ENCODE measurements at regions not wholly inside any gene's neighbourhood (a gene's known extent, or its start where the extent isn't known, plus 50 kb on each side); places are given as distances from the start of the nearest gene placed in this dataset.
"Not testable (repeated sequence)": the region's sequence is repeated elsewhere in the genome, so short reads cannot be mapped to it uniquely, and the experiment has no call there.

DNA sequence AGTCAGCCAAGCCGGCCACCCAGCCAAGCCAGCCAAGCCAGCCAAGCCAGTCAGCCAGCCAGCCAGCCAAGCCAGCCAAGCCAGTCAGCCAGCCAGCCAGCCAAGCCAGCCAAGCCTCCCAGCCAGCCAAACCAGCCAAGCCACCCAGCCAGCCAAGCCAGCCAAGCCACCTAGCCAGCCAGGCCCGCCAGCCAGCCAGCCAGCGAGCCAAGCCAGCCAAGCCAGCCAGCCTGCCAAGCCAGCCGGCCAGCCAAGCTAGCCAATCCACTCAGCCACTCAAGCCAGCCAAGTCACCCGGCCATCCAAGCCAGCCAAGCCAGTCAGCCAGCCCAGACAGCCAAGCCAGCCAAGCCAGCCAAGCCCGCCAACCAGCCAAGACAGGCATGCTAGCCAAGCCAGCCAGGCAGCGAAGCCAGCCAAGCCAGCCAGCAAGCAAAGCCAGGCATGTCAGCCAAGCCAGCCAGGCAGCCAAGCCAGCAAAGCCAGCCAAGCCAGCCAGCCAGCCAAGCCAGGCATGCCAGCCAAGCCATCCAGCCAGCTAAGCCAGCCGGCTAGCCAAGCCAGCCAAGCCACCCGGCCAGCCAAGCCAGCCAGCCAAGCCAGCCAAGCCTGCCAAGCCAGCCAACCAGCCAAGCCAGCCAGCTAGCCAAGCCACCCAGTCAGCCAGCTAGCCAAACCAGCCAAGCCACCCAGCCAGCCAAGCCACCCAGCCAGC lies 351.2 kb upstream of the PLGLB2 start:
- H3K4me1 Mint-ChIP-seq (ENCODE audit: low read depth); H3K4me3 Mint-ChIP-seq; H3K9me3 Mint-ChIP-seq; H3K36me3 Mint-ChIP-seq (ENCODE audit: low read depth); H3K27ac Mint-ChIP-seq; H3K27me3 Mint-ChIP-seq: not testable (repeated sequence)

DNA sequence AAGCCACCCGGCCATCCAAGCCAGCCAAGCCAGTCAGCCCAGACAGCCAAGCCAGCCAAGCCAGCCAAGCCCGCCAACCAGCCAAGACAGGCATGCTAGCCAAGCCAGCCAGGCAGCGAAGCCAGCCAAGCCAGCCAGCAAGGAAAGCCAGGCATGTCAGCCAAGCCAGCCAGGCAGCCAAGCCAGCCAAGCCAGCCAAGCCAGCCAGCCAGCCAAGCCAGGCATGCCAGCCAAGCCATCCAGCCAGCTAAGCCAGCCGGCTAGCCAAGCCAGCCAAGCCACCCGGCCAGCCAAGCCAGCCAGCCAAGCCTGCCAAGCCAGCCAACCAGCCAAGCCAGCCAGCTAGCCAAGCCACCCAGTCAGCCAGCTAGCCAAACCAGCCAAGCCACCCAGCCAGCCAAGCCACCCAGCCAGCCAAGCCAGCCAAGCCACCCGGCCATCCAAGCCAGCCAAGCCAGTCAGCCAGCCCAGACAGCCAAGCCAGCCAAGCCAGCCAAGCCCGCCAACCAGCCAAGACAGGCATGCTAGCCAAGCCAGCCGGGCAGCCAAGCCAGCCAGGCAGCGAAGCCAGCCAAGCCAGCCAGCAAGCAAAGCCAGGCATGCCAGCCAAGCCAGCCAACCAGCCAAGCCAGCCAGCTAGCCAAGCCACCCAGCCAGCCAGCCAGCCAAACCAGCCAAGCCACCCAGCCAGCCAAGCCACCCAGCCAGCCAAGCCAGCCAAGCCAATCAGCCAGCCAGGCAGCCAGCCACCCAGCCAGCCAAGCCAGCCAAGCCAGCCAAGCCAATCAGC lies 350.4 kb upstream of the PLGLB2 start:
- H3K27me3 Mint-ChIP-seq; H3K36me3 Mint-ChIP-seq (ENCODE audit: low read depth); H3K9me3 Mint-ChIP-seq; H3K4me3 Mint-ChIP-seq; H3K4me1 Mint-ChIP-seq (ENCODE audit: low read depth); H3K27ac Mint-ChIP-seq: not testable (repeated sequence)

DNA sequence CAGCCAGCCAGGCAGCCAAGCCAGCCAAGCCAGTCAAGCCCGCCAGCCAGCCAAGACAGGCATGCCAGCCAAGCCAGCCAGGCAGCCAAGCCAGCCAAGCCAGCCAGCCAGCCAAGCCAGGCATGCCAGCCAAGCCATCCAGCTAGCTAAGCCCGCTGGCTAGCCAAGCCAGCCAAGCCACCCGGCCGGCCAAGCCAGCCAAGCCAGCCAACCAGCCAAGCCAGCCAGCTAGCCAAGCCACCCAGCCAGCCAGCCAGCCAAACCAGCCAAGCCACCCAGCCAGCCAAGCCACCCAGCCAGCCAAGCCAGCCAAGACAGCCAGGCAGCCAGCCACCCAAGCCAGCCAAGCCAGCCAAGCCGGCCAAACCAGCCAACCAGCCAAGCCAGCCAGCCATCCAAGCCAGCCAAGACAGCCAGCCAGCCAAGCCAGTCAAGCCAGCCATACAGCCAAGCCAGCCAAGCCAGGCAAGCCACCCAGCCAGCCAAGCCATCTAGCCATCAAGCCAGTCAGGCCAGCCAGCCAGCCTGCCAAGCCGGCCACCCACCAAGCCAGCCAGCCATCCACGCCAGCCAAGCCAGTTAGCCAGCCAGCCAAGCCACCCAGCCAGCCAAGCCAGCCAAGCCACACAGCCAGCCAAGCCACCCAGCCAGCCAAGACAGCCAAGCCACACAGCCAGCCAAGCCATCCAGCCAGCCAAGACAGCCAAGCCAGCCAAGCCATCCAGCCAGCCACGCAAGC lies 349.2 kb upstream of the PLGLB2 start:
- H3K4me1 Mint-ChIP-seq (ENCODE audit: low read depth); H3K4me3 Mint-ChIP-seq; H3K9me3 Mint-ChIP-seq; H3K36me3 Mint-ChIP-seq (ENCODE audit: low read depth); H3K27ac Mint-ChIP-seq; H3K27me3 Mint-ChIP-seq: not testable (repeated sequence)

DNA sequence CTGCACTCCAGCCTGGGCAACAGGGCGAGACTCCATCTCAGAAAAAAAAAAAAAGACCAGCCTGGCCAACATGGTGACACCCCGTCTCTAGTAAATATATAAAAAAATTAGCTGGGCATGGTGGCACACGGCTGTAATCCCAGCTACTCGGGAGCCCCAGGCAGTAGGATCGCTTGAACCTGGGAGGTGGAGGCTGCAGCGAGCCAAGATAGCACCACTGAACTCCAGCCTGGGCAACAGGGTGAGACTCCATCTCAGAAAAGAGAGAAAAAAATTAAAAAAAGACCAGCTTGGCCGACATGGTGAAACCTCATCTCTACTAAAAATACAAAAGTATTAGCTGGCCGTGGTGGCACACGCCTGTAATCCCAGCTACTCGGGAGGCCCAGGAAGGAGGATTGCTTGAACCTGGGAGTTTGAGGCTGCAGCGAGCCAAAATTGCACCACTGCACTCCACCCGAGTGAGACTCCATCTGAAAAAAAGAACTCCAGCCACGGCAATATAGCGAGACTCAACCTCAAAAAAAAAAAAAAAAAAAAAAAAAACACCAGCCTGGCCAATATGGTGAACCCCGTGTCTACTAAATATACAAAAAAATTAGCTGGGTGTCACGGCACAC lies 346.1 kb upstream of the PLGLB2 start:
- Mint-ChIP-seq H3K27me3 (no peaks in the 10 kb centered on the region), H3K4me3 (no peak overlapping the region), H3K4me1 (ENCODE audit: low read depth) (no peaks in the 10 kb centered on the region), H3K36me3 (ENCODE audit: low read depth) (no peaks in the 10 kb centered on the region), H3K9me3 (no peaks in the 10 kb centered on the region), H3K27ac (no peak overlapping the region)

DNA sequence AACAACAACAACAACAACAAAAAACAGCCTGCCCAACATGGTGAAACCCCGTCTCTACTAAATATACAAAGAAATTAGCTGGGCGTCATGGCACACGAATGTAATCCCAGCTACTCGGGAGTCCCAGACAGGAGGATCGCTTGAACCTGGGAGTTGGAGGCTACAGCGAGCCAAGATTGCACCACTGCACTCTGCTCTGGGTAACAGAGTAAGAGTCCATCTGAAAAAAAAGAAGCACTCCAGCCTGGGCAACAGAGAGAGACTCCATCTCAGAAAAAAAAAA lies 344.1 kb upstream of the PLGLB2 start:
- Mint-ChIP-seq H3K27ac (no peak overlapping the region), H3K27me3 (no peaks in the 10 kb centered on the region), H3K36me3 (ENCODE audit: low read depth) (no peaks in the 10 kb centered on the region), H3K9me3 (no peaks in the 10 kb centered on the region), H3K4me1 (ENCODE audit: low read depth) (no peaks in the 10 kb centered on the region), H3K4me3 (no peak overlapping the region)

DNA sequence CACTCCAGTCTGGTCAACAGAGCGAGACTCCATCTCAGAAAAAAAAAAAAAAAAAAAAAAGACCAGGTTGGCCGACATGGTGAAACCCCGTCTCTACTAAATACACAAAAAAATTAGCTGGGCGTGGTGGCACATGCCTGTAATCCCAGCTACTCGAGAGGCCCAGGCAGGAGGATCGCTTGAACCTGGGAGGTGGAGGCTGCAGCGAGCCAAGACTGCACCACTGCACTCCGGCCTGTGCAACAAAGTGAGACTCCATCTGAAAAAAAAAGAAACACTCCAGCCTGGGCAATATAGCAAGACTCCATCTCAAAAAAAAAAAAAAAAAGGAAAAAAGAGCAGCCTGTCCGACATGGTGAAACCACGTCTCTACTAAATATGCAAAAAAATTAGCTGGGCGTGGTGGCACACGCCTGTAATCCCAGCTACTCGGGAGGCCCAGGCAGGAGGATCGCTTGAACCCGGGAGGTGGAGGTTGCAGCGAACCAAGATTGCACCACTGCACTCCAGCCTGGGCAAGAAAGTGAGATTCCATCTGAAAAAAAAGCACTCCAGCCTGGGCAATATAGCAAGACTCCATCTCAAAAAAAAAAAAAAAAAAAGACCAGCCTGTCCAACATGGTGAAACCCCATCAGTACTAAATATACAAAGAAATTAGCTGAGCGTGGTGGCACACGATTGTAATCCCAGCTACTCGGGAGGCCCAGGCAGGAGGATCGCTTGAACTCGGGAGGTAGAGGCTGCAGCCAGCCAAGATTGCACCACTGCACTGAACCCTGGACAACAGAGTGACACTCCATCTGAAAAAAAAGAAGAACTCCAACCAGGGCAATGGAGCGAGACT lies 343.3 kb upstream of the PLGLB2 start:
- not testable (repeated sequence) for H3K36me3 Mint-ChIP-seq (ENCODE audit: low read depth); H3K27me3 Mint-ChIP-seq; H3K9me3 Mint-ChIP-seq; H3K4me3 Mint-ChIP-seq; H3K27ac Mint-ChIP-seq; H3K4me1 Mint-ChIP-seq (ENCODE audit: low read depth)

DNA sequence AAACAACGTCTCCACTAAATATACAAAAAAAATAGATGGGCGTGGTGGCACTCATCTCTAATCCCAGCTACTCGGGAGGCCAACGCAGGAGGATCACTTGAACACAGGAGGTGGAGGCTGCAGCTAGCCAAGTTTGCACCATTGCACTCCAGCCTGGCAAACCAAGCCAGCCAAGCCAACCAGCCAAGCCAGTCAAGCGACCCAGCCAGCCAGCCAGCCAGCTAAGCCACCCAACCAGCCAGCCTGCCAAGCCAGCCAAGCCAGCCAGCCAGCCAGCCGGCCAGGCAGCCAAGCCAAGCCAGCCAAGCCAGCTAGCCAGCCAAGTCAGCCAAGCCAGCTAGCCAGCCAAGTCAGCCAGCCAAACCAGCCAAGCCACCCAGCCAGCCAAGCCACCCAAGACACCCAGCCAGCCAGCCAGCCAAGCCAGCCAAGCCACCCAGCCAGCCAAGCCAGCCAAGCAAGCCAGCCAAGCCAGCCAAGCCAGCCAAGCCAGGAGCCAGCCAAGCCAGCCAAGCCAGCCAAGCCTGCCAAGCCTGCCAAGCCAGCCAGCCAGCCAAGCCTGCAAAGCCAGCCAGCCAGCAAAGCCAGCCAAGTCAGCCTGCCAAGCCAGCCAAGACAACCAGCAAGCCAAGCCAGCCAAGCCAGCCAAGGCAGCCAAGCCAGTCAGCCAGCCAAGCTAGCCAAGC lies 342.2 kb upstream of the PLGLB2 start:
- not testable (repeated sequence) for H3K27ac Mint-ChIP-seq; H3K27me3 Mint-ChIP-seq; H3K36me3 Mint-ChIP-seq (ENCODE audit: low read depth); H3K4me3 Mint-ChIP-seq; H3K4me1 Mint-ChIP-seq (ENCODE audit: low read depth); H3K9me3 Mint-ChIP-seq

DNA sequence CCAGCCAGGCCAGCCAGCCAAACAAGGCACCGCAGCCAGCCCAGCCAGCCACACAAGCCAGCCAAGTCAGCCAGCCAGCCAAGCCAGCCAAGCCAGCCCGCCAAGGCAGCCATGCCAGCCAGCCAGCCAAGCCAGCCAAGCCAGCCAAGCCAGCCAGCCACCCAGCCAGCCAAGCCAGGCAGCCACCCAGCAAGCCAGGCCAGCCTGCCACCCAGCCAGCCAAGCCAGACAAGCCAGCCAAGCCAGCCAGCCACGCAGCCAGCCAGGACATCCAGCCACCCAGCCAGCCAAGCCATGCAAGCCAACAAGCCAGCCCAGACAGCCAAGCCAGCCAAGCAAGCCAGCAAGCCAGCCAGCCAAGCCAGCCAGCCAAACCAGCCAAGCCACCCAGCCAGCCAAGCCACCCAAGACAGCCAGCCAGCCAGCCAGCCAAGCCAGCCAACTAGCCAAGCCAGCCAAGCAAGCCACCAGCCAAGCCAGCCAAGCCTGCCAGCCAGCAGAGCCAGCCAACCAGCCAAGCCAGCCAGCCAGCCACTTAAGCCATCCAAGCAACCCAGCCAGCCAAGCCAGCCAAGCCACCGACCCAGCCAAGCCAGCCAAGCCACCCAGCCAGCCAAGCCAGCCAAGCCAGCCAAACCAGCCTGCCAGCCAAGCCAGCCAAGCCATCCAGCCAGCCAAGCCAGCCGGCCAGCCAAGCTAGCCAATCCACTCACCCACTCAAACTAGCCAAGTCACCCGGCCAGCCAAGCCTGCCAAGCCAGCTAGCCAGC lies 341.3 kb upstream of the PLGLB2 start:
- not testable (repeated sequence) for H3K4me1 Mint-ChIP-seq (ENCODE audit: low read depth); H3K27me3 Mint-ChIP-seq; H3K36me3 Mint-ChIP-seq (ENCODE audit: low read depth); H3K27ac Mint-ChIP-seq; H3K4me3 Mint-ChIP-seq; H3K9me3 Mint-ChIP-seq

DNA sequence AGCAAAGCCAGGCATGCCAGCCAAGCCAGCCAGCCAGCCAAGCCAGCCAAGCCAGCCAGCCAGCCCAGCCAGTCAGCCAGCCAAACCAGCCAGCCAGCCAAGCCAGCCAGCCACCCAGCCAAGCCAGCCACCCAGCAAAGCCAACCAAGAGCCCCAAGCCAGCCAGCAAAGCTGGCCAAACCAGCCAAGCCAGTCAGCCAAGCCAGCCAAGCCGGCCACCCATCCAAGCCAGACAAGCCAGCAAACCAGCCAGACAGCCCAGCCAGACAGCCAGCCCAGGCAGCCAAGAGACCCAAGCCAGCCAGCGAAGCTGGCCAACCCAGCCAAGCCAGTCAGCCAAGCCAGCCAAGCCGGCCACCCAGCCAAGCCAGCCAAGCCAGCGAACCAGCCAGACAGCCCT lies 338.3 kb upstream of the PLGLB2 start:
- not testable (repeated sequence) for H3K9me3 Mint-ChIP-seq; H3K27me3 Mint-ChIP-seq; H3K27ac Mint-ChIP-seq; H3K4me1 Mint-ChIP-seq (ENCODE audit: low read depth); H3K4me3 Mint-ChIP-seq; H3K36me3 Mint-ChIP-seq (ENCODE audit: low read depth)

DNA sequence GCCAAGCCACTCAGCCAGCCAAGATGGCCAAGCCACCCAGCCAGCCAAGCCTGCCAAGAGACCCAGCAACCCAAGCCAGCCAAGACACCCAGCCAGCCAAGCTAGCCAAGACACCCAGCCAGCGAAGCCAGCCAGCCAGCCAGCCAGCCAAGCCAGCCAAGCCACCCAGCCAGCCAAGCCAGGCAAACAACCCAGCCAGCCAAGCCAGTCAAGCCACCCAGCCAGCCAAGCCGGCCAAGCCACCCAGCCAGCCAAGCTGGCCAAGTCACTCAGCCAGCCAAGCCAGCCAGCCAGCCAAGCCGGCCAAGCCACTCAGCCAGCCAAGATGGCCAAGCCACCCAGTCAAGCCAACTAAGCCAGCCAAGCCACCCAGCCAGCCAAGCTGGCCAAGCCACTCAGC lies 337.5 kb upstream of the PLGLB2 start:
- not testable (repeated sequence) for H3K27ac Mint-ChIP-seq; H3K4me1 Mint-ChIP-seq (ENCODE audit: low read depth); H3K9me3 Mint-ChIP-seq

DNA sequence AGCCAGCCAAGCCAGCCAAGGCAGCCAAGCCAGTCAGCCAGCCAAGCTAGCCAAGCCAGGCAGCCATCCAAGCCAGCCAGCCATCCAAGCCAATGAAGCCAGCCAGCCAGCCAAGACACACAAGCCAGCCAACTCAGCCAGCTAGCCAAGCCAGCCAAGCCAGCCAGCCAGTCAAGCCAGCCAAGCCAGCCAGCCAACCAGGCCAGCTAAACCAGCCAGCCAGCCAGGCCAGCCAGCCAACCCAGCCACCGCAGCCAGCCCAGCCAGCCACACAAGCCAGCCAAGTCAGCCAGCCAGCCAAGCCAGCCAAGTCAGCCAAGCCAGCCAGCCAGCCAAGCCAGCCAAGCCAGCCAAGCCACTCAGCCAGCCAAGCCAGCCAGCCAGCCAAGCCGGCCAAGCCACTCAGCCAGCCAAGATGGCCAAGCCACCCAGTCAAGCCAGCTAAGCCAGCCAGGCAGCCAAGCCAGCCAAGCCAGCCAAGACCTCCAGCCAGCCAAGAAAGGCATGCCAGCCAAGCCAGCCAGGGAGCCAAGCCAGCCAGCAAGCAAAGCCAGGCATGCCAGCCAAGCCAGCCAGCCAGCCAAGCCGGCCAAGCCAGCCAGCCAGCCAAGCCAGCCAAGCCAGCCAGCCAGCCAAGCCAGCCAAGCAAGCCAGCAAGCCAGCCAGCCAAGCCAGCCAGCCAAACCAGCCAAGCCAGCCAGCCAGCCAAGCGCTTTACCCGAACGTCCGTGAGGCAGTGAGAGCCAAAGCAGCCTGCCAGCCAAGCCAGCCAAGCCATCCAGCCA lies 335.7 kb upstream of the PLGLB2 start:
- not testable (repeated sequence) for H3K27me3 Mint-ChIP-seq; H3K4me3 Mint-ChIP-seq; H3K36me3 Mint-ChIP-seq (ENCODE audit: low read depth); H3K4me1 Mint-ChIP-seq (ENCODE audit: low read depth); H3K27ac Mint-ChIP-seq; H3K9me3 Mint-ChIP-seq

More for the DNA sequence above, 337.5 kb upstream of the PLGLB2 start:
- H3K36me3 Mint-ChIP-seq (ENCODE audit: low read depth); H3K27me3 Mint-ChIP-seq; H3K4me3 Mint-ChIP-seq: not testable (repeated sequence)

DNA sequence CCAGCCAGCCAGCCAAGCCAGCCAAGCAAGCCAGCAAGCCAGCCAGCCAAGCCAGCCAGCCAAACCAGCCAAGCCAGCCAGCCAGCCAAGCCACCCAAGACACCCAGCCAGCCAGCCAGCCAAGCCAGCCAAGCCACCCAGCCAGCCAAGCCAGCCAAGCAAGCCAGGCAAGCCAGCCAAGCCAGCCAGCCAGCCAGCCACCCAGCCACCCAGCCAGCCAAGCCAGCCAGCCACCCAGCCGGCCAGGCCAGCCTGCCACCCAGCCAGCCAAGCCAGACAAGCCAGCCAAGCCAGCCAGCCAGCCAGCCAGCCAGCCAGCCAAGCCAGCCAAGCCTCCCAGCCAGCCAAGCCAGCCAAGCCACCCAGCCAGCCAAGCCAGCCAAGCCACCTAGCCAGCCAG lies 333.6 kb upstream of the PLGLB2 start:
- H3K4me1 Mint-ChIP-seq (ENCODE audit: low read depth); H3K4me3 Mint-ChIP-seq; H3K27me3 Mint-ChIP-seq; H3K9me3 Mint-ChIP-seq; H3K36me3 Mint-ChIP-seq (ENCODE audit: low read depth); H3K27ac Mint-ChIP-seq: not testable (repeated sequence)

DNA sequence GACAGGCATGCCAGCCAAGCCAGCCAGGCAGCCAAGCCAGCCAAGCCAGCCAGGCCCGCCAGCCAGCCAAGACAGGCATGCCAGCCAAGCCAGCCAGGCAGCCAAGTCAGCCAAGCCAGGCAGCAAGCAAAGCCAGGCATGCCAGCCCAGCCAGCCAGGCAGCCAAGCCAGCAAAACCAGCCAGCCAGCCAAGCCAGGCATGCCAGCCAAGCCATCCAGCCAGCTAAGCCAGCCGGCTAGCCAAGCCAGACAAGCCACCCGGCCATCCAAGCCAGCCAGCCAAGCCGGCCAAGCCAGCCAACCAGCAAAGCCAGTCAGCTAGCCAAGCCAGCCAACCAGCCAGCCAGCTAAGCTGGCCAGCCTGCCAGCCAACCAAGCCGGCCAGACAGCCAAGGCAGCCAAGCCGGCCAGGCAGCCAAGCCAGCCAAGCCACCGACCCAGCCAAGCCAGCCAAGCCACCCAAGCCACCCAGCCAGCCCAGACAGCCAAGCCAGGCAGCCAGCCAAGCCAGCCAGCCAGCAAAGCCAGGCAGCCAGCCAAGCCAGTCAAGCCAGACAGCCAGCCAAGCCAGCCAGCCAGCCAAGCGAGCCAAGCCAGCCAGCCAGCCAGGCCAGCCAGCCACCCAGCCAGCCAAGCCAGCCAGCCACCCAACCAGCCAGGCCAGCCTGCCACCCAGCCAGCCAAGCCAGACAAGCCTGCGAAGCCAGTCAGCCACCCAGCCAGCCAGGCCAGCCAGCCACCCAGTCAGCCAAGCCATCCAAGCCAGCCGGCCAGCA lies 332.9 kb upstream of the PLGLB2 start:
- H3K27me3 Mint-ChIP-seq; H3K36me3 Mint-ChIP-seq (ENCODE audit: low read depth); H3K4me3 Mint-ChIP-seq; H3K4me1 Mint-ChIP-seq (ENCODE audit: low read depth); H3K9me3 Mint-ChIP-seq; H3K27ac Mint-ChIP-seq: not testable (repeated sequence)
